ENCODE measurements at regions not wholly inside any gene's neighbourhood (a gene's known extent, or its start where the extent isn't known, plus 50 kb on each side); places are given as distances from the start of the nearest gene placed in this dataset.

DNA sequence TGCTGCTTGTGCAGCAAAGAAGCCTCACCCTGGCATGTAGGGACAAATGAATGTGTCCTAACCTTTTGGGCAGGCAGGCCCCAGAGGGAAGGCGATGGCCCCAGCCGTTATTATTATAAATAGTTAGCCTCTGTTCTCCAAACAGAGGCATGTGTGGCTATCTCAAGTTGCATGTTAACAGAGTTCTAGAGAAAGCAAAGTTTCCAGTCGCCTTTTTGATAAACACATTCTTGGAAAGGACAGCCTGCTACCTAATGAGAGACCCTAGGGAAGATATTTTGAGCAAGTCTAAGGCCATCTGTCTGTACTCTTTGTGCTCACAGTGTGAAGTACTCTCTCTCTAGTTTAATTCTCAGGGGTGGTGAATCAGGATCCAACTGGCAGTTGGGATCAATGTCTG is 97.4 kb upstream of the FHL2 start:
- TF ChIP-seq, protein P1, sequence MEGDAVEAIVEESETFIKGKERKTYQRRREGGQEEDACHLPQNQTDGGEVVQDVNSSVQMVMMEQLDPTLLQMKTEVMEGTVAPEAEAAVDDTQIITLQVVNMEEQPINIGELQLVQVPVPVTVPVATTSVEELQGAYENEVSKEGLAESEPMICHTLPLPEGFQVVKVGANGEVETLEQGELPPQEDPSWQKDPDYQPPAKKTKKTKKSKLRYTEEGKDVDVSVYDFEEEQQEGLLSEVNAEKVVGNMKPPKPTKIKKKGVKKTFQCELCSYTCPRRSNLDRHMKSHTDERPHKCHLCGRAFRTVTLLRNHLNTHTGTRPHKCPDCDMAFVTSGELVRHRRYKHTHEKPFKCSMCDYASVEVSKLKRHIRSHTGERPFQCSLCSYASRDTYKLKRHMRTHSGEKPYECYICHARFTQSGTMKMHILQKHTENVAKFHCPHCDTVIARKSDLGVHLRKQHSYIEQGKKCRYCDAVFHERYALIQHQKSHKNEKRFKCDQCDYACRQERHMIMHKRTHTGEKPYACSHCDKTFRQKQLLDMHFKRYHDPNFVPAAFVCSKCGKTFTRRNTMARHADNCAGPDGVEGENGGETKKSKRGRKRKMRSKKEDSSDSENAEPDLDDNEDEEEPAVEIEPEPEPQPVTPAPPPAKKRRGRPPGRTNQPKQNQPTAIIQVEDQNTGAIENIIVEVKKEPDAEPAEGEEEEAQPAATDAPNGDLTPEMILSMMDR (IDR thresholded peaks at IDR 0.05; ENCODE audit: control extremely low read depth, extremely low read depth, low read depth, missing control alignments) = no peak
- DNase-seq (ENCODE audit: extremely low spot score) = no peak
- ChIA-PET CTCF (no interaction called here), POLR2A (no interaction called here)

DNA sequence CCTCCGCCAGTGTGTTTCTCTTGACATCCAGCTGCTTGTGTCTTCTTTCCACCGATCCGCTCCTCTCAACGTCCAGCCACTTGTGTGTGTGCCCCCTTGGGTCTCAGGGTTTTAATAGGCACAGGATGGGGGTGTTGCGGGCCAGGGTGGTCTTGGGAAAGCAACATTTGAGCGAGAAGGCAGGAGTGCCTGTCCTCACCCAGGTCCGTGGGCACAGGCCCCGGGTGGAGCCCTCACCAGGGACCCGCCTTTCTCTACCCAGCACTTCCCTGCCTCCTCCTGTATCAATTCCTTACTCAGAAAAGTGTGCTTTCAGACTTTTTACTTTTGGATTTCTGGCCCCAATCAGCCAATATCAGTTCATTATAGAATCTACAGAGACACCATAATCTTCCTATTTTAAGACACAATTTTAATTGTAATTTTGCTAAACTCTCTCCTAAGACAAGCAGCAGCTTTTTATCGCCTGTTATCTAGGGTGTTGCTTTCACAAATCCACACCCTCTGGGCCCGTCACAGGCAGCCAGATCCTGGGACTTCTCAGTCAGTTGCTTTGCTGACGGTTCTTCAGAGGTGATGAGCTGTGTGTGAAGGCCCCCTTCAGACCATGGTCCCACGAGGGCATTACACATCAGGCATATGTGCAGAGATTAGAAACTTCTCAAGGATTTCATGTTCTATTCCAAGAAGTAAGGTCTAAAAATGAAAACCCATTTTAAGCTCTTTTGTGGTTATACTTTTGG is 96.0 kb upstream of the FHL2 start:
- ChIA-PET POLR2A (no interaction called here), CTCF (interaction anchor here (1.2 to 1.6 kb wide), 2 partner anchors 10 to 411 kb away, joined by 3 to 5 read pairs; no protein-coding TSS in a partner anchor)
- DNase-seq (ENCODE audit: extremely low spot score) = no peak
- TF ChIP-seq, protein P1 (IDR thresholded peaks at IDR 0.05; ENCODE audit: control extremely low read depth, extremely low read depth, low read depth, missing control alignments) = no peak

DNA sequence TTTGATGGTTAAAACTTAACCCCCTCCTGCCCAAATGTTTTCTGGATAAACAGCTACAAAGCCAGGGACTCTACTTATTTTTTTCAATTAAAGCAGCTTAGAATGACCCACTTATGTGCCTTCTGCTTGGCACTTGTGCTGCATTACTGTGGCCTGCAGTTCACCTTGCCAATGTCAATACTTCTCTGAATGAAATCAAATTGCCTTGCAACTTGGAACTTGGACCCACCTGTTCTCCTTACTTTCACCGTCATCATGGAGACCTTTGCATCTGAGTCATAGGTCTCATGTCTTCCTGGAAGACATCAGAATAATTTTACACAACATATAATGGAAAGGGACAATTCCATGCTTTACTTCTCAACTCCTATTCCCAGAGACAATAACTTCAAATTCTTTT is 92.1 kb upstream of the FHL2 start:
- ChIA-PET CTCF (no interaction called here), POLR2A (no interaction called here)
- DNase-seq (ENCODE audit: extremely low spot score) = no peak
- TF ChIP-seq, protein P1 (IDR thresholded peaks at IDR 0.05; ENCODE audit: control extremely low read depth, extremely low read depth, low read depth, missing control alignments) = no peak

DNA sequence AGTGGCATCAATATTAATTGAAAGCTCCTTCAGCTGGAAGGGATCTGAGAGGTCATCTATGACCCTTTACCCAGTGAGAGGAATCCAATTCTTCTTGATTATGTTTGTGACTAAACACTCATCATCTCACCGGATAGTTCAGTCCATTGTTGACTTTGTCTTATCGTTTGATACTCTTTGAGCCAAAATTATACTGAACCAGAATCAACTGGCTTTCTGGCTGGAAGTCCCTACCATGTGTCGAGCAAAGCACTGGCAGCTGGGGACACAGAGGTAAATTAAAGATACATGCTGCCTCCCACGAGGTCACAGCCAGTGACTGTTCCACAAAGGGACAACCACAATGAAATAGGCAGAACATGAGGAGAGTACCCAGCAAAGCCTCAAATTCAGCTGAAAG is 91.4 kb upstream of the FHL2 start:
- TF ChIP-seq, protein P1 (IDR thresholded peaks at IDR 0.05; ENCODE audit: control extremely low read depth, extremely low read depth, low read depth, missing control alignments) = no peak
- DNase-seq (ENCODE audit: extremely low spot score) = no peak
- CTCF ChIA-PET = no interaction called here
- POLR2A ChIA-PET = no interaction called here

DNA sequence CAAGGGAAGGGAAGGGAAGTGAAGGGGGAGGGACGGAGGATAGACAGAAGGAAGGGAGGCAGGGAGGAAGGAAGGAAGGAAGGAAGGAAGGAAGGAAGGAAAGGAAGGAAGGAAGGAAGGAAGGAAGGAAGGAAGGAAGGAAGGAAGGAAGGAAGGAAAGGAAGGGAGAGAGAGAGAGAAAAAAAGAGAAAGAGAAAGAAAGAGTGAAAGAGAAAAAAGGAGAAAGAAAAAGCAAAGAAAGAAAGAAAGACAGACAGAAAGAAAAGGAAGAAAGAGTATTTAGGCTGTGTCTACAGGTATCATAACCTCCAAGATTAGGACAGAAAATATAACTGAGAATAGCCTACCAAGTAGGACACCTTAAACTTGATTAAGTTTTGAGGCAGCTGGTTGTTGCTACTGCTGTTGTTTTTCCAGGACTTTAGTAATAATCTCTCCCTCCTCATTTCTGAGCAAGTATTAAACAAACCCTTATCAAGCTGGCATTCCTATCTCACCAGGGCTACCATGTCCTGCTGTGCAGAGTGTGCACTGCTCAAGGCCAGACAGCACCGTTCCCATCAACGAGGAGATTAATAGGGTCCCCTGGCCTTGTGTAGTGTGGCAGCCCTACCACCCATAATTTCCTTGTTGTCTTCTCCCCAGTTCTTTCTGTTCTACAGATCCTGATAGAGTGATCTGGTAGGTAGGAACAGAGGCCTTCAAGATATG is 90.5 kb upstream of the FHL2 start:
- ChIA-PET POLR2A (no interaction called here), CTCF (no interaction called here)
- TF ChIP-seq, protein P1 (IDR thresholded peaks at IDR 0.05; ENCODE audit: control extremely low read depth, extremely low read depth, low read depth, missing control alignments) = no peak
- no peak for DNase-seq (ENCODE audit: extremely low spot score)

DNA sequence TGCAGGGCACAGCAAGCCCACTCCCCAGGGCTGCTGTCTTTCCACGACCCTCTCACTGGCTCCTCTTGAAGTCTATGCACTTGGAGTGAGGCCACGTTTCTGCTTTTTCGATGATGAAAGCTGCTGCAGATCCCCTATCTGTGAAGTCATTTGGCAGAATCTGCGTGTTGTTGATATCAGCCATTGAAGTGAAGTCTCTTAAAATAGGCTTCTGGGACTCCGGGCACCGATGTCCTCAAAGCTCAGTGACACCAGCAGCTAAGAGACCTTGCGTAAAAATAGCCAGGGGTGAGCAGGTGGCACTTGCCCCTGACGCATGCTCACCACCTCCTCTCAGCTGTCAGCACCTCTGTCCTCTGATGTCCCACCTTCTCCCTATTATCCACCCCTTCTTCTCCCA is 89.4 kb upstream of the FHL2 start:
- POLR2A ChIA-PET = no interaction called here
- CTCF ChIA-PET = no interaction called here

More for the DNA sequence above, 89.4 kb upstream of the FHL2 start:
- no peak for DNase-seq (ENCODE audit: extremely low spot score)
- TF ChIP-seq, protein P1 (IDR thresholded peaks at IDR 0.05; ENCODE audit: control extremely low read depth, extremely low read depth, low read depth, missing control alignments) = no peak

All from GM10248 (cell line).